ENCODE measurements at regions not wholly inside any gene's neighbourhood (a gene's known extent, or its start where the extent isn't known, plus 50 kb on each side); places are given as distances from the start of the nearest gene placed in this dataset.

DNA sequence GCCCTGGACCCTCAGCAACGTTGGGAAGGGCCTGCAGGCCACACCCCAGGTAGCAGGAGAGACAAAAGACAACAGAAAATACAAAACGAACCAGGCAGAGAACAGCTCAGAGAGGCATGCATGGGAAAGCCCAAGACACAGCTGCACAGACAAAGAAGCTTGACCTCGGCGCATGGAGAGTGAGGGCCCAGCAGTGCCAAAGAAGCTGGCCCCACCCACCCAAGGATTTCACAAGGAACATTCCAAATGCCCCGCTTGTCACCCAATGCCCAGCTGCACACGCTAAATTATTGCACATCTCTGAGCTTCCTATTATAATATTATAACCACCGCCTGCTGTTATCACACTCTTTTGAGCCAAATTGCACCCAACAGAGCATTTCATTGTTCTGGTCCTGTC lies 147.7 kb upstream of the TBL1X start:
- DNase-seq (ENCODE audit: low read depth), result no peak

DNA sequence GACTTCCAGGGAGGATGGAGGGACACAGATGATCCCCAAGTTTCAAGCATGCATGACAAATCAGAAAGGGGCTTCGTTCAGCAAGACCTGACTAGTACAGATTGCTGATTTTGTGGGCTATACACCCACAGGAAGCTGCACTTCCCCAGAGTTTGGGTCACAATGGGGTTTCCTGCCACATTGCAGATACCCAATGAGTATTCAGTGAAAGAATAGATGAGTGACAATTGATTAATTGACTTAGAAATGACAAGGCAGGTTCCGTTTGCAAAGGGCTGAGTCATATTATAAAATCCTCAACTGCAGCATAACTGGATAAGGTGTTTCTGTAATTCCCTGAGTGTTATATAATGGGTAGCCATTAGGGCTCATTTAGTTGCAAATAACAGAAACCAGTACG lies 146.6 kb upstream of the TBL1X start:
- no peak for DNase-seq (ENCODE audit: low read depth)

DNA sequence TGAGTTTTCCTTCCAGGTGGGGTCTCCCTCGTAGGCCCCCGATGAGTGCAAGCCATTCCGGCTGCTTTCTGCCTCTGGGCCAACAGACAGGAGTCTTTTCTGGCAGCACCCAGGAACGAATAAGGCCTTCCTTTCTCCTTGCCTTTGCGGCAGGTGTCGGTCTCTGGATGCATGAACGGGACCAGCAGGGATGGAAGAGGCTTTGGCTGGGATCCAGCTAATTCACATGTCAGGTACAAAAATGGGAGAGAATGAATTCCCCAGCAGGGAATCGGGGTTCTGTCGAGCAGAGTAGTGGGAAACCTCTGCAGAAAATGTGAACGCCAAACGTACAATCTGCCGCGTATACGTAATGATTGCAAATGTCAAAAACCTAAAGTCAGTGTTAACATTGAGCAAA lies 146.1 kb upstream of the TBL1X start:
- no peak for DNase-seq (ENCODE audit: low read depth)

DNA sequence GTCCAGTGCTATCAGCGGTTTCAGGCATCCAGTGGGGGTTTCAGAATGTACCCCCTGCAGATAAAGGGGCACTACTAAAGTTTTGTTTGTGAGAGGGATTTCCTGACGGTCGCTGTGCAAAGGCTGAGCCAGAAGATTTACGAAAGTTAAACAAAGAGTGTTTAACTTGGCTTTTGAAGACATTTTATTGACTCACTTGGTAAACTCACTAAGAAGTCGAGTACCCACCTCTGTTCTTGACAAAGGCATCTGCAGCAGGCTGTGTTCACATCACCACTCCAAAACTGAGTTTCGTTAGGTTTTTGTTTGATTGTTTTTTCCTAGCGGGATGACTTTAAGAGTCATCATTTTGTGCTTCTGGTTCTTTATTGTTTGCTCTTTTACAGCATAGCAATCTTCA lies 143.9 kb upstream of the TBL1X start:
- DNase-seq (ENCODE audit: low read depth), result no peak

DNA sequence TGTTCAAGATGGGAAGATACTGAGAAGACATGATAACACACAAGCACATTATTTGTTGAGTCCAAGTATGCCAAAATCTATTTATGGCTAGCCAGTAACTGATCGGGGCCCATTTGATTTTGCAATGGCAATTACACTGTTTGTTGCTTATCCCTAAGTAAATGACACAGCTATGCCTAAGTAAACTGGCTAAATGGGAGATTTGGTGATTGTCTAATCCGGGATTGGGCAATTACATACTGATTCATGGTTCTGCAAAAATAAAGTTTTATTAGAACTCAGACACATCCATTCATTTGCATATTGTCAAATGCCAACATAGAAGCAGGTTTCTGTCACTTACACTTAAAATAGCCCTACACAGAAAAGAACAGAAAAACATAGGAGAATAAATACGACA lies 140.2 kb upstream of the TBL1X start:
- DNase-seq (ENCODE audit: low read depth), result no peak

DNA sequence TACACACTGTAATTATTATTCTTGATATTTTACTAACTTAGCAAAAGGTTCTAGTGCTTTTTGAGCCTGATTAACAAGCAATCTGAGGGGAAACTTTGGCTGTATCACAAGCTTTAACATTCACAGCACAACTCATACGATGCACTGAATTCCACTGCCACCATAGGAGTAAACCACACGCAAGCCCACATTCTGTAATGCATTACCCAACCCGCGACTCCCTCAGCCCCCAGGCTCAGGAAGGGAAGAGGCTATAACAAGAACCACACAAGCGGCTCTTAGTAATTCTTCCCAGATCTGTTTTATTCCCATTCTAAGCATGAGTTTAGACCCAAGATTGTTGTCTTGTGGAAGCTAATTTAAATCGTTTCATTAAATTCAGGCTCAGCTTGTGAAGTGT lies 138.5 kb upstream of the TBL1X start:
- DNase-seq (ENCODE audit: low read depth), result no peak

DNA sequence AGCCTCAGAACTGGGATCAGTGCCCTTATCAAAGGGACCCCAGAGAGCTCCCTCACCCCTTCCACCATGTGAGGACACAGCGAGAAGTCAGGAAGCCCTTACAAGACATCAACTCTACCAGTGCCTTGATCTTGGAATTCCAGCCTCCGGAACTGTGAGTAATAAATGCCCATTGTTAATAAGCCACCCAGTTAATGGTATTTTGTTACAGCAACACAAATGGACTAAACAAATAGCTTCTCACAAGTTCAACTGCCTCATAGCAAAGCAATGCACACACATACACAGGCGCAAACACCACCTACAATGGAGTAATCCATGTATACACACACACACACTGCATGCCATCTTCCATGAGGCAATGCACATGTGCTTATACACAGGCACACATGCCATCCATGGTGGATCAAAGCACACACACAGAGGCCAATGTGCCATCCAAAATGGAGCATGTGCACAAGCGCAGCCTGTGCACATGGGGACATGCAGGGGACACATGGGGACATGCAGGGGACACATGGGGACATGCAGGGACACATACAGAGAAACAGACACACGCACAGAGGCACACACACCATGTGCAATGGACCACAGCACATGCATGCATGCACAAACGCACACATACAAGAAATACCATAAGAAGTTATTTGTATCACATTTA lies 137.6 kb upstream of the TBL1X start:
- DNase-seq (ENCODE audit: low read depth), result no peak

DNA sequence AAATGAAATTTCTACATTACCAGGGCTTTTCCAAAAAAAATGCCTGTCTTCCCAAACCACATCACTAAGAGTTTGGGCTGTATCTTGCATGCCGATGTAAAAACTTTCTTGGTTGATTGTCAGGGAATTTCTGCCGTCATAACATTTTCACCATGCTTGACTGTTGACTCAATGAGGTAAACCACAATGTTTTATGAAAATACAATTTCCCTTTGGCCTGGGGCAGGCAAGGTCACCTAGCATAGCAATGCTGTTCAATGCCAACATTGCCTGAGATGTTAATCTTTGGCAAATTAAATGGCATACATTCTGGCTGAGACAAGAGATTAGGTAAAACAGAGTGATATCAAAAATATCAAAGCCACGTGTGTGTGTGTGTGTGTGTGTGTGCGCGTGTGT lies 137.1 kb upstream of the TBL1X start:
- DNase-seq (ENCODE audit: low read depth), result no peak

DNA sequence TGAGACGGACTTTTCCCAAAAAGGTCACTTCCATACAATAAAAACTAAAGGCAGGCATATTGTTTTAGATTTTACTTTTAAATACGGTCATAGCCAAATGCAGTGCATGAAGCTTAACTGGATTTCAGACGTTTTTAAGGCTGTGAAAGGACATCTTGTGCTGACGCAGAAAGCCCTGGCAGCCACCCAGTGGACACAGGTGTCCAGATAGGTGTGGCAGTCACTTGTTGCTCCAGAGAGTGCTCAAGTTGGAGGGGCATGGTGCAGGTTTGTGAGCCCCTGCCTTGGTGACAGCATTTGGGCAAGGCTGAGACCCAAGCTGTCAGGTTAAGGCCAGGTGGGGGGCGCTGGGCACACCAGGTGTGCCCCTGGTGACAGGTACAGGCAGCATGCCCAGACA lies 135.8 kb upstream of the TBL1X start:
- no peak for DNase-seq (ENCODE audit: low read depth)

DNA sequence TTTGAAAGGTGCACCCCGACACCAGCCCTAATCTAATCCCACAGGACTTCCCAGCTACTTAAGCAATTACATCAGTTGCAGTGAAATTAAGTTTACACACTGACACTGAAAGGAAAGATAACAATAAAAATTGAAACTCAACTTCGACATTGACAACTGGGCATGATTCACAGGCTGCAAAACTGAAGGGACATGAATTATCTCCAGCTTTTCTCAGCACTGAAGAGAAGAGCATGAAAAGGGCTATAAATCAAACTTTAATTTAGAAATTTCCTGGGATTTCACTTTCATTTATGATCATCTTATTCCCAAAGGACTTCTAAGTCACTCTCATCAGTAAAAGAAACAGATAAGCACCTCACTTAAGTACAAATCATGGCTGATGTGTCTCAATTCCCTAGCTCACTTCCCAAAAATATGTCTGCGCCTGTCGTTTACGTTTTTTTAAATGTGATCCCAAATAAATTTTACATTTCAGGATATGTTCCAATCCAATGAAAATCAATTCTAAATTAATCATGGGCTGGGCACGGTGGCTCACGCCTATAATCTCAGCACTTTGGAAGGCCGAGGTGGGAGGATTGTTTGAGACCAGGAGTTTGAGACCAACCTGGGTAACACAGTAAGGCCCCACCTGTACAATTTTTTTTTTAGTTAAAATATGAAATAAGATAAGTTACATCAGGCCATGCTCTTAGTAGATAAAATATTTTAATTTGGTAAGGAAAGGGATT lies 134.4 kb upstream of the TBL1X start:
- no peak for DNase-seq (ENCODE audit: low read depth)

DNA sequence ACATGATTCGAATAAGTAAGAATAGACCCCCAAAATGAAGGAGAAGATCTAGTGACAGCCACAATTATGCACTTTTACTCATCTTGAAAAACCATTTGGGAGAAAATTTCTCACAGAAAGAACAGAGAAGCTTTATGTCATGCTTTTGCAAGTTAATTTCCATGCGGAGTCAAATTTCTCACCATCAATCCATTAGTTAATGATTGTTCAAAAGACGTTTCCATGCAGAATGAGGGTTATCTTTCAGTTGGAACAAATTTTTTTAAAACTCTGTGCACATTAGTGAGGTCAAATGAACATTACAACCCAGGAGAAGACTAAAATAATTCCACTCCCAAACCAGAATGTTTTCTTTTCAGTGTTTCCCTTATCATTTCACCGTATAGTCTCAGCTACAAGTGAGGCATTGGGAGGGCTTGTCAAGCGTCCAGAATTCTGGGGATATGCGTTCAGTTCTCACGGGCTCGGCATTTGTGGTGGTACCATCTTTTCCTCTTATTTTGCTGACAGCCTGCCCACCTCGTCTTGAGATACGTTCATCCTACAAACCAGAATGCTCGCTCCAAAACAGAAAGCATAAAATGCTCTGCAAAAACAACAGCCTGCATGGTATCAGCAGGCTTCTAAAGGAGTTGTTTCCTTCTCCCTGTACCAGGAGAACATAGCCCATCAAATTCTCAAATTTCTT lies 130.8 kb upstream of the TBL1X start:
- DNase-seq (ENCODE audit: low read depth), result no peak

DNA sequence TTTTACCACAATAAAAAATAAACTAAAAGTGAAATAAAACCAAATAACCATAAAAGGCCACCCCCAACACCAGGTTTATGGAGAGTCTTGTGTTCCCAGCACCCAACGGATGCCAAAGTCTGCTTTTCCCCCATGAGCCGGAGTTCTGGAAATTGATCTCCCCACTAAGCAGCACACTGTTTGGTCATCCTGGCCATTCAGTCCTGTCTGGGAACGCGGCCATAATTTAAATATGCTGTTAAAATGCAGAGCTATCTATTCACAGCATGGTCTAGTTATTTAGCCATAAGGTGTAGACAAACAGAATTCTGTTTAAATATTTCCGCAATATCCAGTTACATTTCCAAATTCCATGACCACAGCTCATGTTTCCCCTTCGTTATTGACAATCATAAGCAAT lies 129.6 kb upstream of the TBL1X start:
- DNase-seq (ENCODE audit: low read depth), result no peak

DNA sequence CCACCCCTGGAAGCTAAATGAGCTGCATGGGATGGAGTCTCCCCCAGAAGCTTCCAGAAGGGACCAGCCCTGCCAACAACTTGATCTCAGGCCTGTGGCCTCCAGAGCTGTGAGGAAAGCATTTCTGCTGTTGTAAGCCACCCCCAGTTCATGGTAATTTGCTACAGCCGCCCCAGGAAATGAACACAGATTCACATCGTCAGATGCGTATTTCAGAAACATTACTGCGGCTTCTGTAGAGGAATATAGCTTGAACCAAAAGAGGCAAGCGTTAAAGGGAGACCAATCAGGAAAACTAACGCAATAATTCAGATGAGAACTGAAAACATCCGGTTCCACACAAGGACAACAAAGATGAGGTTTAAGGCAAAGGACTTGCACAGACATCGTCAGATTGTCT lies 128.4 kb upstream of the TBL1X start:
- no peak for DNase-seq (ENCODE audit: low read depth)

DNA sequence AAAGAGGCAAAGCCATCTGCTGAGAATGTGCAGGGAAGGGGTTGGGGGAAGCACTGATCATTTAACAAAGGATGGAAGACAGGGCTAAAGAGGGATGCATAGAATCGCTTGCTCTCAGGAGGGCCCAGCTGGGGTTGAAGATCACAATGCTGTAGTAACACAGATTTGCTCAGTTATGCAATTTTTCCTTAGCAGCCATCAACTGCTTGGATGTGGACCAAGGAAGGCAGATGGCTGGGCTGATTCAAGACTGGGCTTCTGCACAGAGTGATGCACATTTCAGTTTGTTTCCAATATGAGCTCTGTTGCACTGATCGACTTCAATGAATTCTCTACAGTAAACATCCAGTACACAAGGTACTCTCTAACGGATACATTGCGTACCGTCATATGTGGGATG lies 127.8 kb upstream of the TBL1X start:
- no peak for DNase-seq (ENCODE audit: low read depth)

DNA sequence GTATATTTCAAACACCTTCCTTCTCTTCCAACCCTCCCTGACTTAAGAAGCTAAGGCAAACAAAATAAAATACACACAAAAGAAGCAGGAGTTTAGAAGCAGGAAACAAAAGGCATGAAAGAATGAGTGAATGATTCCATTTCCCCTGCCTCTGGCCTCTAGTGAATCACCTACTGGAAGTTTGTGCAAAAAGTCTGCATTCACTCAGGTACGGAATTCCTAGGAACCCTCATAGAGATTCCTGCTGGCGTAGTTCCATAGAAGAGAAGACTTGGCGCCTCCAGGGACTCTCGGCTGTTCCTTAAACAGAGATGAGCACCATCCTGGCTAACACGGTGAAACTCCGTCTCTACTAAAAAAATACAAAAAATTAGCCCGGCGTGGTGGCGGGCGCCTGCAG lies 125.9 kb upstream of the TBL1X start:
- no peak for DNase-seq (ENCODE audit: low read depth)

DNA sequence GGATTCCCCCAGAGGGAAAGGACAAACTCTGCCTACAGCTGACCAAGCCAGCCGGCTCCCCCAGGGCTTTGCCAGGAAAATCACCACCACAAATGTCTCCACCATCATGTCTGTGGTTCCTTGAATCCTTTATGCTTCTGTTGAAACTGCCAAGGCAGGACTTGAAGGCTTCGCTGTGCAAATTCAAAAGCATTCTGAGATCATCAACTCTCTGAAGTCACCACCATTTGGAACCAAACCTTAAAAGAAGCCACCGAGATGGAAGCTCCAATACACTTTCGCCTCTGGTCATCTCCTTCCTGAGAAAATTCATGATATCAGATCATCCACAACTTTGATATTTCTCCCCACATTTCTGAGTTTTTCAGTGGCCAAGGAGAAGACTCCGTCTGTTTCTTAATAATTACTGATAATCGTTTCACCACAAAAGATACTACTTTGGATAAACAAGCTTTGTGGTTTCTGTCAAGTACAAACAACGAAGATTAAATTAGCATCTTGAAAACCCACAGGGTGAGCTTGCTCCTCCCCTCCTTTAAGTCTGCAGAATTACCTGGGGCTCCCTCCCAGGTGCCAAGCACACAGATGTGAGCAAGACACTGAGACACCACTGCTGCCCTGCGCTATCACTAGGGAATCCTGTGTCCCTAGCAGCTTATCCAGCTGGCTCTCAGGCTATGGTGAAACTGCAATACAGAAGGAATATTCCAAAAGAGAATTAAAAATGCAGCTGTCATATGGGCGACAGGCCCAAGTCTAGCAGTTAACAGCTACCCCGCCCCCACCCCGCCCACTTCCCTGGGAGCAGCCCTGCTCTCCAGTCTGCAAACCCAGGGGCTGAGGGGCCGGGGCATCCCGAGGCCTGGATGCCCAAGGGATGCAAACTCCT lies 125.0 kb upstream of the TBL1X start:
- no peak for DNase-seq (ENCODE audit: low read depth)

DNA sequence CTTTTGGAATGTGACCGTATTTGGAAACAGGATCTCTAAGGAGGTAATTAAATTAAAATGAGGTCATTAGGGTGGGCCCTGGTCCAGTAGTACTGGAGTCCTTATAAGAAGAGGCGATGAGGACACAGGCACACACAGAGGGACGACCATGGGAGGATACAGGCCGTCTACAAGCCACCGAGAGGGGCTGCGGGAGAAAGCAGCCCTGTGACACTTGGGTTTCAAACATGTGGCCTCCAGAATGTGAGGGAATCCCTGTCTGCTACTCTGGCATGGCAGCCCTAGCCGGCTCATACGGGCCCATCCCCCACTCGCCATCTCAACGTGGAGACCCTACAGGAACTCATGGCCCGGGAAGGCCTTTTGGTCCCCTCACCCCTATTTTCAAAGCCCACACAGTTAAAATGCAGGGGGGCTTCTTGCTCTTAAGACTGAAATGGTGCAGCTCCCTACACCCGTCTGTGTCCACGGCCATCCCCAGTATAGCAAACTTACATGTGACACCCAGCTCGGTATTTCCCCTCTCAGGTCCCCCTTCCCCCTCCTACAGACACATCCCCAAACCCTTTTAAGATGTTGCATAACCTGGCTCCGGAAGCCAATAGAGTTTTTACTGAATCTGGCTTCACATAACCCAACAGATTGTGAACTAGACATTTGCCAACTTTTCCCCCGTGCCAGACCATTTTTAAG lies 124.1 kb upstream of the TBL1X start:
- DNase-seq (ENCODE audit: low read depth), result no peak

DNA sequence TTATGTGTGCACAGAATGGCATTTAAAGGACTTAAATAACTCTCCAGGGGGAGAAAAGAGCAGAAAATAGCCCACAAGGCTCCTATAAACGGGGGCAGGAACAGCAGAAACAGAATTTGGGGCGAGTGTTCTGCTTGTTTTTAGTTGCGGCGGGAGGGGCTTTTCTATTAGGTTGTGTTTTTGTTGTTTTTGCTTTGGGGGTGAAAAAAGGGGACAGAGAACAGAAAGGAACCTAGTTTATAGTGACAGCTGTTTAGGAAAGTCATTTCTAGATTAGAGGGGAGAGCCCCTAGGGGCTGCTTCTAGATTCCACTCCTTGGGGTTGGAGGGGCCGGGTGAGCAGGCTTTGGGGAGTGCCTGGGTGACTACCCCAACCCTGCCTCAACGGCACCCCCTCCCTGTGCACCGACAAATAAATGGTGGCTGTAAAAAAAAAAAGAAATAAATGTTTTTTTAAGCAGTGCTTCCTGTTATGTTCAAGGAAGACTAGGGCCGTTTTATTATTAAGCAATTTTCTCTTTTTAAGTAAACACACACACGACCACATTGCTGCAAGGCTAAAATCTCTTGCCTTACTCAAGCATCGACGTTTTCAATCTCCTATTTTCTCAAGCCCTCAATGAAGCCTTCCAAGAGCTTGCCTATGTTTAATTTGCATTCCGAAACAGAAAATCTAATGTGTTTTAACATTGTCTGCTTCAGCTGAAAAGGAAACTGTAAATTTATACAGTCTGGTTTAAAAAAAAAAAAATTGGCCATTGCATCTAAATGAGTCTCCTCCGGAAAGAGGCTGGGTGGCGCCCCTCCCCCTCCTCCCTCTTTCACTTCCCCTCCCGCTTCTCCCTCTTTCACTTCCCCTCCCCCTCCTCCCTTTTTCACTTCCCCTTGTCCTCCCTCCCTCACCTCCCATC lies 123.3 kb upstream of the TBL1X start:
- DNase-seq (ENCODE audit: low read depth), result no peak

DNA sequence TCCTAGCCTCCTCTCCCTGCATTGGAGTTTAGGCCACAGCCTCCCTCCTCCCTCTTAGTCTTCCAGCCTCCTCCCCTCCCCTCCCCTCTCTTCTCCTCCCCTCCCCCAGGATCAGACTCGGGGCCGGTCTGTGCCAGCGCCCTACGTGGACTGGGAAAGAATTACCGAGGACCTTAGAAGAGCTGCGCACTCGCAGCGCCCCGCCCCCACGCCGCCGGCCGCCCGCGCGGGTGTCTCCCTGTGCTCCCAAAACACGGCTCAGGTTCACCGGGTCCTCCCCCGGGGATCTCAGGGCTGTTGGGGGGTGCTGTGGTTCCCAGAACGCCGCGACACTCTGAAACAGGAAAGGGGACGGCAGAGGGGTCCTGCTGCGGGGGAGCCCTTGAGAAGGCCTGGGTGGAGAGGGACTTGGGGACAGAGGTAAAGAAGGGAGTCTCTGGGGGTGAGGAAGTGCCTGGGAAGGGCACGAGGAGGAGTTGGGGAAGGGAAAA lies 122.3 kb upstream of the TBL1X start:
- DNase-seq (ENCODE audit: low read depth), result no peak

DNA sequence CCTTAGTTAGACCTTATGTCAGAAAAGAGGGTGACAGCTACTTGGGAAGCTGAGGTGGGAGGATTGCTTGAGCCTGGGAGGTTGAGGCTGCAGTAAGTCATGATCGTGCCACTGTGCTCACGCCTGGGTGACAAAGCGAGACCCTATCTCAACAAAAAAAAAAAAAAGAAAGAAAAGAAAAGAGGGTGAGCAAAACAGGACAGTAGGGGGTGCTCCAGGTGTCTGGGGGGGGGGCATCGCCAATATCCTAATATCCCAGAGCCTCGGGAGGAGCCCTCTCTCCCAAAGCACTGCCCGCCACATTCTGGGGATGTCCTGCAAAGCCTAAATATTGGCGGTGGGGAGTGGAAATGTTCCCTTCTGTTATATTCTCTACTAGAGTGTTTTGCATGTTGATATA lies 120.9 kb upstream of the TBL1X start:
- DNase-seq (ENCODE audit: low read depth), result no peak

DNA sequence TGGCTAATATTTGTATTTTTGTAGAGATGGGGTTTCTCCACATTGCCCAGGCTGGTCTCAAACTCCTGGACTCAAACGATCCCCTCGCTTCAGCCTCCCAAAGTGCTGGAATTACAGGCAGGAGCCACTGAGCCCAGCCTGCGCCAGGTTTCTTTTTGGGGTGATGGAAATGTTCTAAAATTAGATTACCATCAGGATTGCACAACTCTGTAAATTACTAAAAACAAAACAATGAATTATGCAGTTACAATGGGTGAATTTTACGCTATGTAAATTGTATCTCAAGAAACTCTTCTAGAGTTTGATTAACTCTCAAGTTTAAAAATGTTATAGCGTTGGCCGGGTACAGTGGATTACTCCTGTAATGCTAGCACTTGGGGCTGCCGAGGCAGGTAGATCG lies 118.9 kb upstream of the TBL1X start:
- no peak for DNase-seq (ENCODE audit: low read depth)

All from stimulated activated CD8-positive, alpha-beta memory T cell treated with anti-CD3 and anti-CD28 coated beads, Interleukin-15, amount 100 ng/mL, for 24 hours (primary cell).